PFSK-1 (cell line): ENCODE measurements at regions not wholly inside any gene's neighbourhood (a gene's known extent, or its start where the extent isn't known, plus 50 kb on each side); places are given as distances from the start of the nearest gene placed in this dataset.

Experiments
- TAF1 ChIP-seq: IDR thresholded peaks from 2 replicates; pipeline ENCODE4 v1.6.1; 2012; ENCODE audit warnings: low read length, control low read depth, borderline replicate concordance; ENCODE audit not compliant: insufficient read depth
- TF ChIP-seq, protein P1 (sequence below), 2 experiments: IDR thresholded peaks; 2 replicates each; pipeline versions ENCODE4 v1.6.1 to v1.8.0; 2011 to 2012; ENCODE audit warnings: low read depth in 2 of 2, low read length in 2 of 2, control low read depth in 1 of 2, inconsistent platforms in 1 of 2, mild to moderate bottlenecking in 1 of 2, moderate library complexity in 1 of 2; ENCODE audit not compliant: insufficient read depth in 1 of 2

DNA sequence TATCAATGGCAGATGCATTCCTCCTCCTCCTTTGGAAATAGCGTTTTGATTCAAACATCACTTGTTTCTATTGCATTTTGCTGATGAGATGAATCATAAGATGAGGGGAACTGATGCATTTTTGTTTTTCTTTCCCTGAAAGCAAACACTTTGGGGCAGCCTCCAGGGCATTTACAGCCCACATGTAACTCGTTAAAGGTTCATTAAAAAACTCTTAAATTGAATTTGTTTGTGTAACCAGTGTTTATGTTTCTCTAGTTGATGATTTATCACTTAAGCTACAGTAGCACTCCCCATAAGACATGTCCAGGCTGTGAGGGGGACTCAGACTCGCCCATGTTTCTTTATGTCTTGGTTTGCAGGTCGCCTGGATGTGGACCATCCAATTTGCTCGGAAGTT is 246.1 kb upstream of the ANKH start:
- TF ChIP-seq, protein P1, sequence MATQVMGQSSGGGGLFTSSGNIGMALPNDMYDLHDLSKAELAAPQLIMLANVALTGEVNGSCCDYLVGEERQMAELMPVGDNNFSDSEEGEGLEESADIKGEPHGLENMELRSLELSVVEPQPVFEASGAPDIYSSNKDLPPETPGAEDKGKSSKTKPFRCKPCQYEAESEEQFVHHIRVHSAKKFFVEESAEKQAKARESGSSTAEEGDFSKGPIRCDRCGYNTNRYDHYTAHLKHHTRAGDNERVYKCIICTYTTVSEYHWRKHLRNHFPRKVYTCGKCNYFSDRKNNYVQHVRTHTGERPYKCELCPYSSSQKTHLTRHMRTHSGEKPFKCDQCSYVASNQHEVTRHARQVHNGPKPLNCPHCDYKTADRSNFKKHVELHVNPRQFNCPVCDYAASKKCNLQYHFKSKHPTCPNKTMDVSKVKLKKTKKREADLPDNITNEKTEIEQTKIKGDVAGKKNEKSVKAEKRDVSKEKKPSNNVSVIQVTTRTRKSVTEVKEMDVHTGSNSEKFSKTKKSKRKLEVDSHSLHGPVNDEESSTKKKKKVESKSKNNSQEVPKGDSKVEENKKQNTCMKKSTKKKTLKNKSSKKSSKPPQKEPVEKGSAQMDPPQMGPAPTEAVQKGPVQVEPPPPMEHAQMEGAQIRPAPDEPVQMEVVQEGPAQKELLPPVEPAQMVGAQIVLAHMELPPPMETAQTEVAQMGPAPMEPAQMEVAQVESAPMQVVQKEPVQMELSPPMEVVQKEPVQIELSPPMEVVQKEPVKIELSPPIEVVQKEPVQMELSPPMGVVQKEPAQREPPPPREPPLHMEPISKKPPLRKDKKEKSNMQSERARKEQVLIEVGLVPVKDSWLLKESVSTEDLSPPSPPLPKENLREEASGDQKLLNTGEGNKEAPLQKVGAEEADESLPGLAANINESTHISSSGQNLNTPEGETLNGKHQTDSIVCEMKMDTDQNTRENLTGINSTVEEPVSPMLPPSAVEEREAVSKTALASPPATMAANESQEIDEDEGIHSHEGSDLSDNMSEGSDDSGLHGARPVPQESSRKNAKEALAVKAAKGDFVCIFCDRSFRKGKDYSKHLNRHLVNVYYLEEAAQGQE (IDR thresholded peaks at IDR 0.05; ENCODE audit: insufficient read depth in 1 of 2, low read depth in 2 of 2, low read length in 2 of 2): no peak
- TF ChIP-seq TAF1: no peak
